ENCODE measurements at regions not wholly inside any gene's neighbourhood (a gene's known extent, or its start where the extent isn't known, plus 50 kb on each side); places are given as distances from the start of the nearest gene placed in this dataset.

- TF ChIP-seq CTCF (IDR thresholded peaks at IDR 0.05), result no peak
- WGBS, 2 donors, result 21 to 22% methylated on average over 5 of the region's 5 CpGs
- FAIRE-seq, result no peak
Measured at GRCh38 chr9:11871852-11872251, 821.3 kb upstream of the TYRP1 start.

GRCh38 chr9:11872471-11872870 lies 820.7 kb upstream of the TYRP1 start:
- TF ChIP-seq CTCF (IDR thresholded peaks at IDR 0.05), result no peak
- no peaks in the 10 kb centered on the region for H3K9me3 ChIP-seq
- no peak overlapping the region for H3K4me3 ChIP-seq
- H3K27ac ChIP-seq, result no peak overlapping the region
- H3K4me1 ChIP-seq, result no peaks in the 10 kb centered on the region
- no peaks in the 10 kb centered on the region for H3K27me3 ChIP-seq
- DNase-seq (no peak), FAIRE-seq (no peak), ATAC-seq (no peak)
- H3K36me3 ChIP-seq, result no peaks in the 10 kb centered on the region
- 29 to 34% methylated on average over 1 of the region's 1 CpG for WGBS, 2 donors
- intact Hi-C loops (cut with DNase I), result no loop called here

More at GRCh38 chr9:11871852-11872251, 821.3 kb upstream of the TYRP1 start:
- intact Hi-C loops (cut with DNase I), result no loop called here
- H3K27ac ChIP-seq, result no peak overlapping the region
- no peaks in the 10 kb centered on the region for H3K9me3 ChIP-seq
- no peak overlapping the region for H3K4me3 ChIP-seq
- H3K4me1 ChIP-seq, result no peaks in the 10 kb centered on the region
- no peaks in the 10 kb centered on the region for H3K36me3 ChIP-seq
- ATAC-seq (no peak), DNase-seq (no peak)
- no peaks in the 10 kb centered on the region for H3K27me3 ChIP-seq

- Histone ChIP-seq H3K4me1 (no peaks in the 10 kb centered on the region), H3K27me3 (no peaks in the 10 kb centered on the region), H3K9me3 (no peaks in the 10 kb centered on the region), H3K4me3 (no peak overlapping the region), H3K36me3 (no peaks in the 10 kb centered on the region), H3K27ac (no peak overlapping the region)
- FAIRE-seq, result peak; percentile 17
- intact Hi-C loops (cut with DNase I), result no loop called here
- TF ChIP-seq CTCF (IDR thresholded peaks at IDR 0.05), result no peak
- WGBS, 2 donors, result 56 to 75% methylated on average over 2 of the region's 2 CpGs
- DNase-seq, result no peak
- no peak for ATAC-seq
Measured at GRCh38 chr9:11874414-11874813, 818.8 kb upstream of the TYRP1 start.

GRCh38 chr9:11892401-11892800 lies 800.8 kb upstream of the TYRP1 start:
- FAIRE-seq (no peak), DNase-seq (no peak), ATAC-seq (no peak)
- H3K27ac ChIP-seq, result no peak overlapping the region
- no peaks in the 10 kb centered on the region for H3K9me3 ChIP-seq
- no peaks in the 10 kb centered on the region for H3K27me3 ChIP-seq
- H3K4me1 ChIP-seq, result no peaks in the 10 kb centered on the region
- H3K4me3 ChIP-seq, result no peak overlapping the region
- intact Hi-C loops (cut with DNase I), result no loop called here
- no peak for TF ChIP-seq CTCF (IDR thresholded peaks at IDR 0.05)
- H3K36me3 ChIP-seq, result no peaks in the 10 kb centered on the region
- 42 to 43% methylated on average over 1 of the region's 1 CpG for WGBS, 2 donors

- no peaks in the 10 kb centered on the region for H3K36me3 ChIP-seq
- H3K27ac ChIP-seq, result no peak overlapping the region
- ATAC-seq (no peak), FAIRE-seq (no peak), DNase-seq (no peak)
- H3K9me3 ChIP-seq, result no peaks in the 10 kb centered on the region
- no peaks in the 10 kb centered on the region for H3K4me1 ChIP-seq
- H3K4me3 ChIP-seq, result no peak overlapping the region
- H3K27me3 ChIP-seq, result no peaks in the 10 kb centered on the region
- TF ChIP-seq CTCF (IDR thresholded peaks at IDR 0.05), result no peak
- intact Hi-C loops (cut with DNase I), result no loop called here
Measured at GRCh38 chr9:11893331-11893730, 799.9 kb upstream of the TYRP1 start.

Data from pancreas (tissue), 10 donors.